ENCODE measurements at regions not wholly inside any gene's neighbourhood (a gene's known extent, or its start where the extent isn't known, plus 50 kb on each side); places are given as distances from the start of the nearest gene placed in this dataset.

- no peak for DNase-seq
- H3K4ac ChIP-seq (ENCODE audit: low read depth, low read length) = no peak overlapping the region
These were observed 341.2 kb upstream of the MGAT4C start for GRCh38 chr12:86597431-86597830.

More at GRCh38 chr12:86597431-86597830, 341.2 kb upstream of the MGAT4C start:
- peak overlapping the region in 1 of 3 experiments; percentile 10; a peak in 1 of 7 replicates for H3K27ac Mint-ChIP-seq
- H3K56ac ChIP-seq (ENCODE audit: insufficient read length, low read depth, low read length) = no peak overlapping the region
- H3K27me3 Mint-ChIP-seq (ENCODE audit: low read depth) = no peaks in the 10 kb centered on the region
- H3K4me1 ChIP-seq (ENCODE audit: insufficient read depth, low read length) = no peaks in the 10 kb centered on the region
- no peak overlapping the region for H4K5ac ChIP-seq (ENCODE audit: insufficient read length, low read depth, low read length)
- no peaks in the 10 kb centered on the region for H3K79me2 ChIP-seq (ENCODE audit: insufficient read depth, low read length)
- H3K36me3 Mint-ChIP-seq (ENCODE audit: insufficient read depth in 1 of 3, low read depth in 3 of 3) = no peaks in the 10 kb centered on the region
- no peak overlapping the region for H3K4me3 Mint-ChIP-seq
- H2BK15ac ChIP-seq (ENCODE audit: low read depth, low read length) = no peak overlapping the region
- H3K18ac ChIP-seq (ENCODE audit: insufficient read length, low read depth, low read length) = no peak overlapping the region
- no peaks in the 10 kb centered on the region for H3K4me1 Mint-ChIP-seq
- H2AFZ ChIP-seq (ENCODE audit: low read length) = no peak overlapping the region
- no peaks in the 10 kb centered on the region for H3K27me3 ChIP-seq (ENCODE audit: insufficient read depth, low read length)
- no peak overlapping the region for H4K91ac ChIP-seq (ENCODE audit: insufficient read length, low read depth, low read length)
- no peaks in the 10 kb centered on the region for H3K79me1 ChIP-seq (ENCODE audit: insufficient read depth, low read depth, low read length, poor library complexity, severe bottlenecking)
- no peak overlapping the region for H3K27ac ChIP-seq (ENCODE audit: insufficient read length, low read depth, low read length)
- H2BK20ac ChIP-seq (ENCODE audit: low read depth, low read length, poor library complexity, severe bottlenecking) = no peak overlapping the region
- no peak overlapping the region for H3K14ac ChIP-seq (ENCODE audit: insufficient read depth, low read length)
- no peaks in the 10 kb centered on the region for H3K23me2 ChIP-seq (ENCODE audit: insufficient read length, low read depth, low read length, poor library complexity, severe bottlenecking)
- H2BK12ac ChIP-seq (ENCODE audit: insufficient read length, low read depth, low read length) = no peak overlapping the region
- H2BK5ac ChIP-seq (ENCODE audit: insufficient read length, low read length) = no peak overlapping the region
- no peaks in the 10 kb centered on the region; a peak in 1 of 5 replicates for H3K9me3 Mint-ChIP-seq
- no peaks in the 10 kb centered on the region for H3K9me3 ChIP-seq (ENCODE audit: control insufficient read depth, low read depth, low read length)
- no peak overlapping the region for H3K9ac ChIP-seq (ENCODE audit: extremely low read depth, insufficient read length, low read length)
- no peak overlapping the region for H4K8ac ChIP-seq (replicated peaks; ENCODE audit: insufficient read length, low read depth, low read length)
- no peak overlapping the region for H2BK120ac ChIP-seq (ENCODE audit: low read depth, low read length, poor library complexity, severe bottlenecking)
- H3K23ac ChIP-seq (ENCODE audit: insufficient read length, low read depth, low read length) = no peak overlapping the region
- no peak overlapping the region for H3K4me2 ChIP-seq (ENCODE audit: insufficient read depth, insufficient read length, low read length)
- TF ChIP-seq, protein P1, sequence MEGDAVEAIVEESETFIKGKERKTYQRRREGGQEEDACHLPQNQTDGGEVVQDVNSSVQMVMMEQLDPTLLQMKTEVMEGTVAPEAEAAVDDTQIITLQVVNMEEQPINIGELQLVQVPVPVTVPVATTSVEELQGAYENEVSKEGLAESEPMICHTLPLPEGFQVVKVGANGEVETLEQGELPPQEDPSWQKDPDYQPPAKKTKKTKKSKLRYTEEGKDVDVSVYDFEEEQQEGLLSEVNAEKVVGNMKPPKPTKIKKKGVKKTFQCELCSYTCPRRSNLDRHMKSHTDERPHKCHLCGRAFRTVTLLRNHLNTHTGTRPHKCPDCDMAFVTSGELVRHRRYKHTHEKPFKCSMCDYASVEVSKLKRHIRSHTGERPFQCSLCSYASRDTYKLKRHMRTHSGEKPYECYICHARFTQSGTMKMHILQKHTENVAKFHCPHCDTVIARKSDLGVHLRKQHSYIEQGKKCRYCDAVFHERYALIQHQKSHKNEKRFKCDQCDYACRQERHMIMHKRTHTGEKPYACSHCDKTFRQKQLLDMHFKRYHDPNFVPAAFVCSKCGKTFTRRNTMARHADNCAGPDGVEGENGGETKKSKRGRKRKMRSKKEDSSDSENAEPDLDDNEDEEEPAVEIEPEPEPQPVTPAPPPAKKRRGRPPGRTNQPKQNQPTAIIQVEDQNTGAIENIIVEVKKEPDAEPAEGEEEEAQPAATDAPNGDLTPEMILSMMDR (conservative IDR thresholded peaks at IDR 0.05) = no peak
- no peak overlapping the region for H3T11ph ChIP-seq (ENCODE audit: low read length)
- no peaks in the 10 kb centered on the region for H4K20me1 ChIP-seq (ENCODE audit: control insufficient read depth, insufficient read depth, insufficient read length)
- H2AK5ac ChIP-seq (ENCODE audit: insufficient read length, low read length) = no peak overlapping the region
